H1 (cell line): ENCODE measurements at regions not wholly inside any gene's neighbourhood (a gene's known extent, or its start where the extent isn't known, plus 50 kb on each side); places are given as distances from the start of the nearest gene placed in this dataset.

Experiments
- CTCF ChIA-PET: fragments of 300-600 bp; sonication (Branson Sonifier 250); formaldehyde crosslinking; loops from one replicate; lab custom pipeline; 2021; ENCODE audit not compliant: partially characterized antibody; lab: Charles Lee
- POLR2A ChIA-PET: fragments of 300-600 bp; sonication (Branson Sonifier 250); formaldehyde crosslinking; loops from one replicate; lab custom pipeline; 2021; ENCODE audit warnings: inconsistent platforms; ENCODE audit not compliant: partially characterized antibody; lab: Charles Lee
- DNase-seq, 2 experiments: peaks; one replicate each; pipeline versions ENCODE4 v3.0.0 to v3.0.0-alpha.2; 2010 to 2022; ENCODE audit warnings: low spot score in 2 of 2, low read depth in 1 of 2, mixed read lengths in 1 of 2
- FAIRE-seq: peaks from 2 replicates; lab custom pipeline; 2011; peaks lifted over from hg19 to GRCh38; lab: Jason Lieb, UNC
- H2AFZ ChIP-seq: 2 replicates; pipeline ENCODE4 v1.8.1; 2012; ENCODE audit warnings: low read length, inconsistent platforms
- H2AK5ac ChIP-seq: 2 replicates; pipeline ENCODE4 v1.6.1; 2013; ENCODE audit warnings: low read depth, low read length
- H2BK120ac ChIP-seq: replicated peaks from 2 replicates; pipeline ENCODE3; 2013; ENCODE audit warnings: low read depth, low read length, inconsistent platforms
- H2BK12ac ChIP-seq: 2 replicates; pipeline ENCODE4 v1.6.1; 2013; ENCODE audit warnings: low read depth, low read length
- H2BK15ac ChIP-seq: 2 replicates; pipeline ENCODE4 v1.6.1; 2013; ENCODE audit warnings: low read length
- H2BK20ac ChIP-seq: 2 replicates; pipeline ENCODE4 v1.6.1; 2013; ENCODE audit warnings: low read length
- H2BK5ac ChIP-seq: 2 replicates; pipeline ENCODE4 v1.6.1; 2013; ENCODE audit warnings: low read depth, low read length
- H3K14ac ChIP-seq: 2 replicates; pipeline ENCODE4 v1.6.1; 2013; ENCODE audit warnings: inconsistent platforms; ENCODE audit not compliant: insufficient read length
- H3K18ac ChIP-seq: 2 replicates; pipeline ENCODE4 v1.6.1; 2013; ENCODE audit warnings: low read length; ENCODE audit errors: extremely low read depth
- H3K23ac ChIP-seq: 2 replicates; pipeline ENCODE4 v1.6.1; 2013; ENCODE audit warnings: inconsistent platforms; ENCODE audit not compliant: insufficient read length
- H3K23me2 ChIP-seq: 2 replicates; pipeline ENCODE4 v1.6.1; 2013; ENCODE audit warnings: low read depth, low read length
- H3K27ac ChIP-seq: 2 replicates; pipeline ENCODE4 v1.6.1; 2011; ENCODE audit warnings: low read depth, low read length, inconsistent platforms
- H3K27me3 ChIP-seq, 4 experiments: replicated peaks in 1 of 4; 1 replicate in 1 of 4; 2 replicates in 3 of 4; pipeline versions ENCODE4 v1.6.1 to v1.8.1; 2011 to 2013; ENCODE audit warnings: low read length in 3 of 4, mild to moderate bottlenecking in 3 of 4, inconsistent platforms in 2 of 4, mixed read lengths in 2 of 4, moderate library complexity in 1 of 4; ENCODE audit not compliant: control insufficient read depth in 3 of 4, insufficient read depth in 3 of 4; ENCODE audit errors: extremely low read depth in 1 of 4
- H3K36me3 ChIP-seq, 4 experiments: 2 replicates each; pipeline versions ENCODE4 v1.6.1 to v1.8.1; 2011 to 2013; ENCODE audit warnings: mild to moderate bottlenecking in 4 of 4, low read length in 3 of 4, moderate library complexity in 2 of 4, control low read depth in 1 of 4, inconsistent platforms in 1 of 4; ENCODE audit not compliant: insufficient read depth in 4 of 4, control insufficient read depth in 2 of 4
- H3K4ac ChIP-seq: replicated peaks from 2 replicates; pipeline ENCODE3; 2013; ENCODE audit warnings: low read length, low read depth, mixed read lengths, inconsistent platforms; ENCODE audit not compliant: insufficient read length
- H3K4me1 ChIP-seq, 4 experiments: replicated peaks in 1 of 4; 1 replicate in 1 of 4; 2 replicates in 3 of 4; pipeline versions ENCODE4 v1.6.1 to v1.8.1; 2011 to 2013; ENCODE audit warnings: low read length in 3 of 4, inconsistent platforms in 2 of 4, mixed read lengths in 1 of 4; ENCODE audit not compliant: insufficient read depth in 4 of 4, control insufficient read depth in 3 of 4
- H3K4me2 ChIP-seq, 2 experiments: 2 replicates each; pipeline versions ENCODE4 v1.6.1 to v1.8.1; 2011 to 2013; ENCODE audit warnings: low read depth in 2 of 2, low read length in 2 of 2, control low read depth in 1 of 2, inconsistent platforms in 1 of 2, mild to moderate bottlenecking in 1 of 2; ENCODE audit not compliant: insufficient read depth in 1 of 2
- H3K4me3 ChIP-seq, 4 experiments: fragments of 200-600, 300-600 bp in 1 of 4; sonication (generic), shearing (Covaris generic), sonication (Bioruptor Twin) in 1 of 4; 2 replicates each; pipeline versions ENCODE4 v1.5.1 to v1.8.1; 2011 to 2016; ENCODE audit warnings: low read length in 4 of 4, low read depth in 3 of 4, control low read depth in 2 of 4, inconsistent platforms in 2 of 4, mild to moderate bottlenecking in 2 of 4, mixed read lengths in 1 of 4, moderate library complexity in 1 of 4; ENCODE audit not compliant: insufficient read depth in 2 of 4; ENCODE audit errors: extremely low read depth in 1 of 4
- H3K56ac ChIP-seq: replicated peaks from 2 replicates; pipeline ENCODE3; 2013; ENCODE audit warnings: low read depth, mild to moderate bottlenecking, mixed read lengths, low read length, inconsistent platforms; ENCODE audit not compliant: insufficient read length
- H3K79me1 ChIP-seq: 2 replicates; pipeline ENCODE4 v1.6.1; 2013; ENCODE audit warnings: low read depth, low read length, control low read depth
- H3K79me2 ChIP-seq, 2 experiments: 2 replicates each; pipeline versions ENCODE4 v1.6.1 to v1.8.1; 2012 to 2013; ENCODE audit warnings: low read length in 2 of 2, mild to moderate bottlenecking in 2 of 2, inconsistent platforms in 1 of 2; ENCODE audit not compliant: insufficient read depth in 2 of 2, control insufficient read depth in 1 of 2
- H3K9ac ChIP-seq, 4 experiments: replicated peaks in 1 of 4; 1 replicate in 1 of 4; 2 replicates in 3 of 4; pipeline versions ENCODE4 v1.6.1 to v1.8.1; 2011 to 2013; ENCODE audit warnings: low read depth in 3 of 4, low read length in 3 of 4, control low read depth in 2 of 4, mild to moderate bottlenecking in 2 of 4, moderate library complexity in 2 of 4, inconsistent platforms in 1 of 4; ENCODE audit errors: extremely low read depth in 1 of 4
- H3K9me3 ChIP-seq, 2 experiments: 2 replicates each; pipeline versions ENCODE4 v1.6.1 to v1.8.1; 2012 to 2013; ENCODE audit warnings: mild to moderate bottlenecking in 2 of 2, moderate library complexity in 2 of 2, control low read depth in 1 of 2, inconsistent platforms in 1 of 2, low read depth in 1 of 2, low read length in 1 of 2, mixed read lengths in 1 of 2; ENCODE audit not compliant: insufficient read depth in 2 of 2
- H4K20me1 ChIP-seq, 2 experiments: replicated peaks in 1 of 2; 2 replicates each; pipeline versions ENCODE3 to v1.8.1; 2011 to 2013; ENCODE audit warnings: inconsistent platforms in 2 of 2, low read length in 2 of 2, mild to moderate bottlenecking in 1 of 2; ENCODE audit not compliant: insufficient read depth in 2 of 2, control insufficient read depth in 1 of 2
- H4K5ac ChIP-seq: 2 replicates; pipeline ENCODE4 v1.6.1; 2013; ENCODE audit warnings: low read length, low read depth, mixed read lengths, inconsistent platforms; ENCODE audit not compliant: insufficient read length
- H4K8ac ChIP-seq: 2 replicates; pipeline ENCODE4 v1.8.0; 2013; ENCODE audit warnings: mild to moderate bottlenecking, moderate library complexity, low read length, inconsistent platforms; ENCODE audit not compliant: insufficient read depth; ENCODE audit errors: extremely low read depth
- H4K91ac ChIP-seq: replicated peaks from 2 replicates; pipeline ENCODE3; 2013; ENCODE audit warnings: low read length, mixed read lengths, inconsistent platforms; ENCODE audit not compliant: insufficient read length
- CEBPB ChIP-seq: IDR thresholded peaks from 2 replicates; pipeline ENCODE4 v1.6.1; 2012; ENCODE audit warnings: low read depth, low read length
- CTCF ChIP-seq, 3 experiments: IDR thresholded peaks; 1 replicate in 2 of 3; 2 replicates in 1 of 3; pipeline versions ENCODE4 v1.5.1 to v1.6.1; 2011; ENCODE audit warnings: low read length in 3 of 3, mild to moderate bottlenecking in 3 of 3, inconsistent platforms in 2 of 3, low read depth in 1 of 3, moderate library complexity in 1 of 3; ENCODE audit not compliant: insufficient read depth in 1 of 3; ENCODE audit errors: control extremely low read depth in 1 of 3
- NRF1 ChIP-seq: IDR thresholded peaks from 2 replicates; pipeline ENCODE4 v1.6.1; 2011; ENCODE audit warnings: mild to moderate bottlenecking, low read depth, low read length, improper control_type of control experiment
- POLR2A ChIP-seq, 2 experiments: IDR thresholded peaks; 1 replicate in 1 of 2; 2 replicates in 1 of 2; pipeline ENCODE4 v1.6.1; 2011; ENCODE audit warnings: low read depth in 2 of 2, low read length in 2 of 2, mild to moderate bottlenecking in 2 of 2; ENCODE audit errors: control extremely low read depth in 1 of 2
- RBBP5 ChIP-seq: IDR thresholded peaks from 2 replicates; pipeline ENCODE4 v1.7.1; 2012; ENCODE audit warnings: low read depth, mild to moderate bottlenecking, inconsistent platforms, low read length, moderate library complexity, borderline replicate concordance
- RNF2 ChIP-seq: fragments of 200-900, 300-1000 bp; sonication (generic); IDR thresholded peaks from 2 replicates; pipeline ENCODE4 v1.7.1; 2016; ENCODE audit warnings: borderline replicate concordance, low read depth, mild to moderate bottlenecking, antibody characterized with exemption, low read length; ENCODE audit not compliant: poor library complexity, severe bottlenecking; ENCODE audit errors: missing control alignments
- SIRT6 ChIP-seq: IDR thresholded peaks from one replicate; pipeline ENCODE4 v1.7.1; 2012; ENCODE audit warnings: low read length, inconsistent platforms
- SIX5 ChIP-seq: IDR thresholded peaks from 2 replicates; pipeline ENCODE4 v1.6.1; 2011; ENCODE audit warnings: mild to moderate bottlenecking, low read depth, low read length
- TAF1 ChIP-seq: IDR thresholded peaks from 2 replicates; pipeline ENCODE4 v1.6.1; 2011; ENCODE audit warnings: mild to moderate bottlenecking, low read depth, low read length
- TEAD4 ChIP-seq: IDR thresholded peaks from 2 replicates; pipeline ENCODE4 v1.6.1; 2012; ENCODE audit warnings: low read depth, low read length, inconsistent platforms, mixed read lengths
- YY1 ChIP-seq: IDR thresholded peaks from 2 replicates; pipeline ENCODE4 v1.6.1; 2011; ENCODE audit warnings: low read depth, mild to moderate bottlenecking, low read length
- WGBS, 2 experiments: shearing (Covaris generic) in 1 of 2; methylation state at CpG; one replicate each; pipeline versions ENCODE4 v1.1.6 to v1.1.7; 2013 to 2015; ENCODE audit warnings: low lambda C conversion rate in 2 of 2, mixed read lengths in 2 of 2, inconsistent platforms in 1 of 2, low coverage in 1 of 2, missing lambda C conversion rate in 1 of 2; ENCODE audit not compliant: insufficient replicate concordance in 2 of 2, insufficient coverage in 1 of 2, insufficient read length in 1 of 2; ENCODE audit errors: extremely low coverage in 1 of 2, missing lambda C conversion rate in 1 of 2; 5-methylcytosine and 5-hydroxymethylcytosine counted together

- Histone ChIP-seq H3K4ac (no peak overlapping the region), H3K18ac (no peak overlapping the region), H4K20me1 (peaks cover 0 to 7% of the 10 kb centered on the region in 2 experiments), H3K27me3 (no peaks in the 10 kb centered on the region), H2BK5ac (no peak overlapping the region), H4K91ac (no peak overlapping the region), H3K56ac (no peak overlapping the region), H2BK120ac (no peak overlapping the region), H4K8ac (no peak overlapping the region; the same call in 1 of the 2 replicates), H3K27ac (no peak overlapping the region), H3K23me2 (peaks cover 8% of the 10 kb centered on the region), H3K4me3 (no peak overlapping the region), H3K4me1 (peaks cover 4 to 13% (median 7%) of the 10 kb centered on the region in 4 experiments; a peak in 6 of 7 replicates), H3K36me3 (no peaks in the 10 kb centered on the region), H2BK20ac (no peak overlapping the region), H3K14ac (no peak overlapping the region), H2AFZ (no peak overlapping the region), H3K79me2 (no peaks in the 10 kb centered on the region), H3K79me1 (no peaks in the 10 kb centered on the region), H2BK12ac (no peak overlapping the region; the same call in 1 of the 2 replicates), H3K9me3 (no peaks in the 10 kb centered on the region), H3K9ac (no peak overlapping the region), H3K4me2 (no peak overlapping the region), H2AK5ac (peak overlapping the region; percentile 77; the same call in 1 of the 2 replicates), H2BK15ac (no peak overlapping the region), H4K5ac (no peak overlapping the region), H3K23ac (no peak overlapping the region)
- DNase-seq (no peak), FAIRE-seq (no peak)
- ChIA-PET CTCF (interaction anchor here (0.6 to 1.7 kb wide), 5 partner anchors 9 to 159 kb away, joined by 3 to 6 read pairs (median 3); no protein-coding TSS in a partner anchor), POLR2A (interaction anchor here (0.9 kb wide), 1 partner anchor 11 kb away, joined by 3 read pairs; no protein-coding TSS in a partner anchor)
- 93% methylated on average over 8 of the region's 10 CpGs; no CpG with 5 or more reads in 1 of the 2 experiments for WGBS, 2 experiments
- no peak for TF ChIP-seq POLR2A (IDR thresholded peaks at IDR 0.05; ENCODE audit: control extremely low read depth in 1 of 2, low read depth in 2 of 2, low read length in 2 of 2)
- no peak for TF ChIP-seq CEBPB
- no peak for TF ChIP-seq RBBP5
- no peak for TF ChIP-seq RNF2
- TF ChIP-seq TAF1: no peak
- TF ChIP-seq NRF1: no peak
- TF ChIP-seq TEAD4: no peak
- TF ChIP-seq SIRT6: no peak
- TF ChIP-seq YY1: no peak
- TF ChIP-seq SIX5: no peak
- TF ChIP-seq CTCF (IDR thresholded peaks at IDR 0.05; ENCODE audit: control extremely low read depth in 1 of 3, insufficient read depth in 1 of 3, low read depth in 1 of 3, low read length in 3 of 3): no peak
These were observed 216.1 kb upstream of the RAB6C start for GRCh38 chr2:129763190-129763846.
